Osteoblast (primary cell): ENCODE measurements at regions not wholly inside any gene's neighbourhood (a gene's known extent, or its start where the extent isn't known, plus 50 kb on each side); places are given as distances from the start of the nearest gene placed in this dataset.

ENCODE experiments used
- DNase-seq: peaks from one replicate; pipeline ENCODE4 v3.0.0; 2011; ENCODE audit warnings: low spot score, mixed read lengths; ENCODE audit not compliant: insufficient read length; ENCODE audit errors: missing footprints
- H2AFZ ChIP-seq: 2 replicates; pipeline ENCODE4 v1.6.0; 2011; ENCODE audit warnings: mild to moderate bottlenecking, low read length
- H3K27ac ChIP-seq: 2 replicates; pipeline ENCODE4 v1.5.1; 2011; ENCODE audit warnings: mild to moderate bottlenecking, low read depth, low read length, moderate library complexity
- H3K27me3 ChIP-seq: 2 replicates; pipeline ENCODE4 v1.6.0; 2012; ENCODE audit warnings: mild to moderate bottlenecking, control low read depth, inconsistent platforms, low read length, moderate library complexity; ENCODE audit not compliant: insufficient read depth
- H3K36me3 ChIP-seq: 2 replicates; pipeline ENCODE4 v1.5.1; 2011; ENCODE audit warnings: mild to moderate bottlenecking, low read length, control low read depth, moderate library complexity; ENCODE audit not compliant: insufficient read depth
- H3K4me1 ChIP-seq: 2 replicates; pipeline ENCODE4 v1.5.1; 2011; ENCODE audit warnings: mild to moderate bottlenecking, low read length, control low read depth, moderate library complexity; ENCODE audit not compliant: insufficient read depth
- H3K4me2 ChIP-seq: 2 replicates; pipeline ENCODE4 v1.6.0; 2011; ENCODE audit warnings: mild to moderate bottlenecking, low read length; ENCODE audit not compliant: insufficient read depth
- H3K4me3 ChIP-seq: fragments of 200-600 bp; sonication (generic); 3 replicates; pipeline ENCODE4 v1.5.1; 2012; ENCODE audit warnings: mild to moderate bottlenecking, low read length, inconsistent platforms; ENCODE audit not compliant: insufficient read depth
- H3K79me2 ChIP-seq: 2 replicates; pipeline ENCODE4 v1.6.0; 2012; ENCODE audit warnings: mild to moderate bottlenecking, low read length, control low read depth, inconsistent platforms; ENCODE audit not compliant: insufficient read depth
- H3K9me3 ChIP-seq: 2 replicates; pipeline ENCODE4 v1.5.1; 2011; ENCODE audit warnings: low read depth, low read length, control low read depth
- H4K20me1 ChIP-seq: 2 replicates; pipeline ENCODE4 v1.6.0; 2012; ENCODE audit warnings: mild to moderate bottlenecking, low read length, control low read depth; ENCODE audit not compliant: insufficient read depth
- TF ChIP-seq, protein P1 (sequence below): IDR thresholded peaks from 2 replicates; pipeline ENCODE4 v1.5.1; 2011; ENCODE audit warnings: mild to moderate bottlenecking, low read depth, low read length, moderate library complexity; ENCODE audit errors: extremely low read depth

DNA sequence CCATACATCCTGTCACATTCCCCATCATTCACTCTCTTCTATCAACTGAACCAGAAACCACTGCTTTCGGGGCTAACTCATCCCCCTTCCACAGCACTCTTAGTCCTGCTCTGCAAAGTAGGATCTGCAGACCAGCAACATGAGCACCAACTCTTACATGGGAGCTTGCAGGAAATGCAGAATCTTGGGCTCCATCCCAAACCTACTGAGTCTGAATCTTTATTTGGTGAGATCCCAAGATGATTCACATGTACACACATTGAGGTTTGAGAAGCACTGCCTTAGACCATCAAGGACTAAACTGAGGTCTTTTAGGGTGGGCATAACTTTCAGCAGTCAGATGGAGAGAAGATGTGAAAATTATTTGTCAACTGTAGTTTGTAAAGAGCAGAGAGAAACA, 235.6 kb upstream of the EPHA4 start:
- Histone ChIP-seq H2AFZ (no peak overlapping the region), H3K79me2 (no peaks in the 10 kb centered on the region), H3K4me2 (no peak overlapping the region), H3K36me3 (no peaks in the 10 kb centered on the region), H3K27ac (no peak overlapping the region), H3K27me3 (no peaks in the 10 kb centered on the region), H3K4me1 (no peaks in the 10 kb centered on the region), H3K9me3 (no peaks in the 10 kb centered on the region), H3K4me3 (no peak overlapping the region), H4K20me1 (no peaks in the 10 kb centered on the region)
- TF ChIP-seq, protein P1, sequence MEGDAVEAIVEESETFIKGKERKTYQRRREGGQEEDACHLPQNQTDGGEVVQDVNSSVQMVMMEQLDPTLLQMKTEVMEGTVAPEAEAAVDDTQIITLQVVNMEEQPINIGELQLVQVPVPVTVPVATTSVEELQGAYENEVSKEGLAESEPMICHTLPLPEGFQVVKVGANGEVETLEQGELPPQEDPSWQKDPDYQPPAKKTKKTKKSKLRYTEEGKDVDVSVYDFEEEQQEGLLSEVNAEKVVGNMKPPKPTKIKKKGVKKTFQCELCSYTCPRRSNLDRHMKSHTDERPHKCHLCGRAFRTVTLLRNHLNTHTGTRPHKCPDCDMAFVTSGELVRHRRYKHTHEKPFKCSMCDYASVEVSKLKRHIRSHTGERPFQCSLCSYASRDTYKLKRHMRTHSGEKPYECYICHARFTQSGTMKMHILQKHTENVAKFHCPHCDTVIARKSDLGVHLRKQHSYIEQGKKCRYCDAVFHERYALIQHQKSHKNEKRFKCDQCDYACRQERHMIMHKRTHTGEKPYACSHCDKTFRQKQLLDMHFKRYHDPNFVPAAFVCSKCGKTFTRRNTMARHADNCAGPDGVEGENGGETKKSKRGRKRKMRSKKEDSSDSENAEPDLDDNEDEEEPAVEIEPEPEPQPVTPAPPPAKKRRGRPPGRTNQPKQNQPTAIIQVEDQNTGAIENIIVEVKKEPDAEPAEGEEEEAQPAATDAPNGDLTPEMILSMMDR = no peak
- DNase-seq = no peak

DNA sequence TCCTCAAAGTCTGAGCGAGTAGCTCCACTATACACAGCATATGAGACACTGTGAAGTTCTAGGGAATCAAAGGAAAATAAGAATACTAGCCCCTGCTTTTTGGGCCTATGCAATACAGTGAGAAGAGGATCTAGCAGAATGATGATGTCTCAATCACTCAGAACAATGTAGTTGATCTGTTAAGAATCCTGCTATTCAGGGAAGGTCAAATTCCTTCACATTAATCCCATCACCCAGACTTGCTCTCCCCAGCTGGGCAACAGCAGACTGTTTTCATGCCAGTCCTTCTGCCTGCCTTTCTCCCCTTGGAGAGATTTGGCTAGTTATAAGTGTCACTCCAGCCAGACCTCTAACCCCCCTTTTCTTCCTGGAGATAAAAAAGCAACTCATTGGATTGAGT, 230.0 kb upstream of the EPHA4 start:
- Histone ChIP-seq H3K27me3 (no peaks in the 10 kb centered on the region), H3K9me3 (no peaks in the 10 kb centered on the region), H3K4me1 (no peaks in the 10 kb centered on the region), H2AFZ (no peak overlapping the region), H3K4me2 (no peak overlapping the region), H3K79me2 (no peaks in the 10 kb centered on the region), H3K36me3 (no peaks in the 10 kb centered on the region), H3K27ac (no peak overlapping the region), H4K20me1 (no peaks in the 10 kb centered on the region), H3K4me3 (no peak overlapping the region)
- DNase-seq = no peak
- TF ChIP-seq, protein P1 = no peak

DNA sequence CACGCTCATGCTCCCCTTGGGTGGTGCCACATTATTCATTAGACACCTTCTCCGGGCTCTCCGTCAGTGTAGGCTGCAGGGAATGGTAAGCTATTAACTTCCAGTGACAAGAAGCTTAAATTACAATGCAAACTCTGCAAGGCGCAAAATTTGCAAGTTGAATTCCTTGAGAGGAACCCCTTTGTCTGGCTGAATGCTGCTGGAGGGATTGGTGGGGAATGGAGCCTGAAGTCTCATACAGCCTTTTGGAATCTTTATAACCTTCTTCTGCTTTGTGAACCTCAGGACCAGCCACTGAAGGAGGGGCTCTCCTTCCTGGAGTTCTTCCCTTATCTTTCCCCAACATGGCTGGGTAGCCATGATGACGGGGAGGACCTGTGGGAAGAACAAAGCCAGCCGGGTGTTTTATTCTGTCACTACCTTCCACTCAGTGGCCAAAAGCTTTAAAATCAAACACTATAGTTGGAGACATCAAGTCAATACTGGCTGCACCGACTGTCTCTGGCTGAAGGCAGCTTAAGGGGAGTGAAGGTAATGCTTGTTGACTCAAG, 220.9 kb upstream of the EPHA4 start:
- no peak for DNase-seq
- no peak overlapping the region for H3K4me2 ChIP-seq
- no peak overlapping the region for H3K4me3 ChIP-seq
- no peaks in the 10 kb centered on the region for H3K79me2 ChIP-seq
- H3K27me3 ChIP-seq = no peaks in the 10 kb centered on the region
- no peaks in the 10 kb centered on the region for H3K9me3 ChIP-seq
- TF ChIP-seq, protein P1 = no peak
- no peak overlapping the region for H3K27ac ChIP-seq
- H3K36me3 ChIP-seq = no peaks in the 10 kb centered on the region
- H3K4me1 ChIP-seq = no peaks in the 10 kb centered on the region
- no peak overlapping the region for H2AFZ ChIP-seq
- H4K20me1 ChIP-seq = no peaks in the 10 kb centered on the region

DNA sequence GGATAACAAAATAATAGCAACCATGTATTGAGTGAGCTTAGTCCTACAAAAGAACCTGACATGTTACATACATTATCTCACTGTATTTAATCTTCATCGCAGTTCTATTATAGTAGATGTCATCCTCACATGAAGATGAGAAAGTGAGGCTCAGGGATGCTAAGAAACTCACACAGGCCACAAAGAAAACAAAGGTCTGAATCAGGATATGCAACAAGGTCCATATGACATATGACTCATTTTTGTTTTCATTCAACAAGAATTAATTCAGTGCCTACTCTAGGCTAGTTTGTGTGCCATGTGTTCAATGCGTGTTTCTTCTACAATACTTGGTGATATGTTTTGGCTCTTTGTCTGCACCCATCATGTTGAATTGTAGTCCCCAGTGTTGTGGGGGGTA, 219.7 kb upstream of the EPHA4 start:
- H3K79me2 ChIP-seq = no peaks in the 10 kb centered on the region
- no peaks in the 10 kb centered on the region for H3K4me1 ChIP-seq
- no peak overlapping the region for H3K4me2 ChIP-seq
- no peak overlapping the region for H3K27ac ChIP-seq
- no peak for DNase-seq
- no peak overlapping the region for H3K4me3 ChIP-seq
- no peaks in the 10 kb centered on the region for H4K20me1 ChIP-seq
- H3K27me3 ChIP-seq = no peaks in the 10 kb centered on the region
- H3K9me3 ChIP-seq = no peaks in the 10 kb centered on the region
- TF ChIP-seq, protein P1 = no peak
- H3K36me3 ChIP-seq = no peaks in the 10 kb centered on the region
- no peak overlapping the region for H2AFZ ChIP-seq
